ENCODE measurements at regions not wholly inside any gene's neighbourhood (a gene's known extent, or its start where the extent isn't known, plus 50 kb on each side); places are given as distances from the start of the nearest gene placed in this dataset.
"Not testable (repeated sequence)": the region's sequence is repeated elsewhere in the genome, so short reads cannot be mapped to it uniquely, and the experiment has no call there.

DNA sequence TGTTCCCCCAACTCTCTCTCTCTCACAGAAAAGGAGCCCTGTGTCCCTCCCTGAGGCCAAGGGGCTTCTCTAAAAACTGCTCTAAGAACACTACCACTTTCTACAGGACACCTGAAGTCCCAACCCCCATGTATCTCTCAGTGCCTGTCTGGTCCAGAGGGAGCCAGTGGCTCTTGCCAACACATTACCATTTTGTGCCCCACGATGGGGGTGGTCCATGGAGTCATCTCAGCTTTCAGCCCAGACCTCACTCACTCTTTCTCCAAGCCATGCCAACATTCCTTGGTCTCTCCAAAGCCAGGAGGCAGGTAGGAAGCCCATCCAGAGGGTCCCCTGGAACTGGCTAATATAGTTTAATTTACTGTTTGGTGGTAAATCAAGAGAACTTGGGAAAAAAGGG is 962.1 kb upstream of the DEFB115 start:
- DNase-seq (ENCODE audit: low read depth in 2 of 3, low spot score in 2 of 3): not testable (repeated sequence)

GRCh38 chr20:30295967-30296366 is 961.5 kb upstream of the DEFB115 start:
- not testable (repeated sequence) for DNase-seq (ENCODE audit: low read depth in 2 of 3, low spot score in 2 of 3)

DNA sequence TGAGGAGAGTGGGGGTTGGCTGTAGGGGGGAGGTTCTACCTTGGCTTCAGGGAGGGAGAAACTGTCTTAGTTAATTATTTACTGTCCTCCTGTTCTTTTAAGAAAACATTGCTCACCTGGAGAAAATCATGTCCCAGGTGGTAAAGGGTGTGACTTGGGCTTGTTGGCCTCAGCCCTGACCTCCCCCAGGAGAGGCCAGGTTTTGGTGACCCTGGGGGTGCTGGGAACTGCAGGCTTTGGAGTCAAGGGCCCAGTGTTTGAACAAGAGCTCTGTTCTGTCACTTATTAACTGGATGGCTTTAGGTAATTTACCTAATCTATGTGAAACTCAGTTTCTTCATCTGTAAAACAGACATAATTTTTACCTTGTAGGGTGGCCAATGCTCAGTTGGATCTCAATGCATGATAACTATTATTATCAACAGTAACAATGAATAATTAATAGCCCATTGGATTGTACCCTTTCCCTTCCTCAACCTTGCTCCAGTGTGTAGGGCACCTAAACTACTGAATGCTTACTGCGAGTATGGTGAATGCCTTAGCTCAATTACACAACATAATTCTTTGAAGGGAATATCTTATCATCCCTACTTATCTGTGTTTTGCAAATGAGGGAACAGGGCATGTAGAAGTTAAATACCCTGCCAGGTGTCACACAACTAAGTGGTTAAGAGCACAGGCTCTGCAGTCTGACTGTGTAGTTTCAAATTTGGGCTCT is 959.4 kb upstream of the DEFB115 start:
- DNase-seq (ENCODE audit: low read depth in 2 of 3, low spot score in 2 of 3): not testable (repeated sequence)

DNA sequence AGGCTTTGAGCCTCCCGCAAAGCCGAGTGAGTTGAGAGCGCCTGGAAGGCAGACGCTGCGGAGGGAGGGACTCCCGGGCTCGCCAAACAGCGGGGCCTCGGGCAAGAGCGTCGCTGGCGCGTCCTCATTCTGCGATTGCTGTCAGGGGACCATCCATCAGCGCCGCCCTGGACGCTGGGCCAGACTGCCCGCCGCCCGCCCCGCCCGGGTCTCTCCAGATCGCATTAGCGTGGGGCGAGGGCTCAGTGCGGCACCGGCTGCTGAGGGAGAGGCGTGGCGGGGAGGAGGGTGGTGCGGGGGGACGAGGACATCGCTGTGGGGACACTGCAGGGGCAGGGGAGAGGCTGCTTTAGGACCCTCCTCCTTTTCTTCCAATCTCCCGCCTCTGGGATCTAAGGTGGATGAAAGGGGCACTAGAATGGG is 957.2 kb upstream of the DEFB115 start:
- DNase-seq (ENCODE audit: low read depth in 2 of 3, low spot score in 2 of 3): peak in 1 of 3 donors; percentile 5

DNA sequence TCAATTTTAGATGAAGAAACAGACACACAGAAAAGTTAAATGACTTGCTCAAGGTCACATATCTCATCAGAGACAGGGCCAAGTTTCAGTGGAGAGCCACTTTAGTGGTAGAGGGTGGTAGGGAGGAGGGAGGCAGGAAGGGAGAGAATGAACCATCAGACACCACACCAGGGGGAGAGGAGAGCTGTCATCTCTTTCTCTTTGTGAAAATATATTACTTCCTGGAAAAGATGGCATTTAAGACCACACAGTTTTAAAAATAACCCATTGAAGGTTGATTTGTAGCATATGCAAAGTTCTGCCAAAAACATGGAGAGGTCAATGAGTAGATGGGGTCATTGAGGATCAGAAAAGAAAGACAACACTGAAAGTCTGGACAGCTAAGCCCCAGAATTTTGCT is 954.7 kb upstream of the DEFB115 start:
- not testable (repeated sequence) for DNase-seq (ENCODE audit: low read depth in 2 of 3, low spot score in 2 of 3)

GRCh38 chr20:30309938-30310337 is 947.5 kb upstream of the DEFB115 start:
- not testable (repeated sequence) for DNase-seq (ENCODE audit: low read depth in 2 of 3, low spot score in 2 of 3)

DNA sequence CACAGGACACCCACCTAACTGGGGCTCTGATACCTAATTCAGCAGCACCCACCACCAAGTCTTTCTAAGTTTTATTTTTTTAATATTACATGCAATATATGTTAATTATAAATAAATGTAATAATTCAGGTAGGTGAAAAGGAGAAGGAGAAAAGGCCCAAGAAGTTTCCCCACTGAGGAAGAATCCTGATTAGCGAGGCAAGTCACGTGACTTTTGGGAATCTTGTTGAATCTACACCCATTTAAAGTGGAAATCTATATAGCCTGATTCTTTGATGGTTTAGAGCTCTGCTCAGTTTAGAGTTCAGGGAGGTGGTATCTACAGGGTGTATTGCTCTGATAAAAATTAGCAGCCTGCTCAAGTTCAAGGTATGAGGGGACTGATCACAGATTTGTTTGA is 947.1 kb upstream of the DEFB115 start:
- DNase-seq (ENCODE audit: low read depth in 2 of 3, low spot score in 2 of 3): not testable (repeated sequence)

DNA sequence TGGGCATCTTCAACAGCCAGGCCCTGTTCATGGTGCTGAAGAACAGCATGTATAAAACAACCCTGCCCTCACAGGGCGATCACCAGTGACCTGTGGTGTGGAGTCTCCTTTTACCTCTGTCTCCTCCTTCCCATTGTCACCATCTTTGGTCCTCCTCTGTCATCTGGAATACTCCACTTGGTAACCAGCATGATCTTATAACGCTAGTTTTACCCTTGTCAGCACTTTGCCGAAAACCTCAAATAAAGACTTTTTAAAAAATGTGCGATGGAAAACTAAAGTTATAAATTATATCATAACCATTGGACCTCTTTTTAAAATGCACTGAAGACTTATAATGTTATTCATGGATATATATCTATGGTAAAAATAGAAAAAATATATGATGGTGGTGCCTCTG is 945.2 kb upstream of the DEFB115 start:
- DNase-seq (ENCODE audit: low read depth in 2 of 3, low spot score in 2 of 3): not testable (repeated sequence)

- not testable (repeated sequence) for DNase-seq (ENCODE audit: low read depth in 2 of 3, low spot score in 2 of 3)
These were observed 943.8 kb upstream of the DEFB115 start for GRCh38 chr20:30313660-30314059.

DNA sequence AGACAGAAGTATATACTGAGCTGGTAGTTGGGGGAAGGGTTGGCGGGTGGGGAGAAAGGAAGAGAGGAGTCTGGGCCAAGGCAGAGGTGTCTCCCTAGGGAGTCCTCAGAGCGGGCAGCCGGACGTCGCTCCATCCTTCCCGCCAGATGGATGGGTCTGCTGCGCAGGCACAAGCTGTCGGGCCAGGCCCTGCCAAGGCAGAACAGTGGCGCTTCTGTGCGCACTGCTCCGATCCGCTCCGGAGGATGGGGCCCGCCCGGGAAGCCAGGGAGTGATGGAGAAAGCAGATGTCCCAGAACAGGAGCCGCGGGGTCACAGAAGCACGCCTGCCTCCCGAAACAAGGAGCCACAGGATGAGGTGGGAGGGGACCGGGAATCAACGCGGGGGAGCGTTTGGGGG is 941.4 kb upstream of the DEFB115 start:
- not testable (repeated sequence) for DNase-seq (ENCODE audit: low read depth in 2 of 3, low spot score in 2 of 3)

- not testable (repeated sequence) for DNase-seq (ENCODE audit: low read depth in 2 of 3, low spot score in 2 of 3)
These were observed 940.7 kb upstream of the DEFB115 start for GRCh38 chr20:30316532-30317299.

GRCh38 chr20:30333744-30334143 is 923.7 kb upstream of the DEFB115 start:
- DNase-seq (ENCODE audit: low read depth in 2 of 3, low spot score in 2 of 3): not testable (repeated sequence)

- not testable (repeated sequence) for DNase-seq (ENCODE audit: low read depth in 2 of 3, low spot score in 2 of 3)
These were observed 919.9 kb upstream of the DEFB115 start for GRCh38 chr20:30337556-30337955.

- peak in 2 of 3 donors; percentile 9 to 41 for DNase-seq (ENCODE audit: low read depth in 2 of 3, low spot score in 2 of 3)
These were observed 908.5 kb upstream of the DEFB115 start for GRCh38 chr20:30348932-30349331.

- DNase-seq (ENCODE audit: low read depth in 2 of 3, low spot score in 2 of 3): not testable (repeated sequence)
These were observed 900.5 kb upstream of the DEFB115 start for GRCh38 chr20:30356854-30357467.

GRCh38 chr20:30361756-30362155 is 895.7 kb upstream of the DEFB115 start:
- DNase-seq (ENCODE audit: low read depth in 2 of 3, low spot score in 2 of 3): not testable (repeated sequence)

DNA sequence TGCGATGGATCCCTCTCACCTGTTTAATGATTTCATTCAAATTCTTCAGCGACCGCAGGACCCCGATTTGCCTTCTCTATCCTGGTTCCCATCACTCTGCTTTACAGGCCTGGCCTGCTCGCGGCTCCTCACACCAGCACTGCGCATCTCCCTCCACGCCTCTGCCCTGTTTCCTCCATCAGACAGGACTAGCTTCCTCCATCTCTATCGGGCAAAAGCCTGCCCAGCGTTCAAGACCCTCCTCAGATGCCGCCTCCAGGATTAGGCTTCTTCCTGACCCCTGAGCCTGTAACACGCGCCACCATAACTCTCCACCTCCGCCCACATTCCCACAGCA is 881.1 kb upstream of the DEFB115 start:
- not testable (repeated sequence) for DNase-seq (ENCODE audit: low read depth in 2 of 3, low spot score in 2 of 3)

DNA sequence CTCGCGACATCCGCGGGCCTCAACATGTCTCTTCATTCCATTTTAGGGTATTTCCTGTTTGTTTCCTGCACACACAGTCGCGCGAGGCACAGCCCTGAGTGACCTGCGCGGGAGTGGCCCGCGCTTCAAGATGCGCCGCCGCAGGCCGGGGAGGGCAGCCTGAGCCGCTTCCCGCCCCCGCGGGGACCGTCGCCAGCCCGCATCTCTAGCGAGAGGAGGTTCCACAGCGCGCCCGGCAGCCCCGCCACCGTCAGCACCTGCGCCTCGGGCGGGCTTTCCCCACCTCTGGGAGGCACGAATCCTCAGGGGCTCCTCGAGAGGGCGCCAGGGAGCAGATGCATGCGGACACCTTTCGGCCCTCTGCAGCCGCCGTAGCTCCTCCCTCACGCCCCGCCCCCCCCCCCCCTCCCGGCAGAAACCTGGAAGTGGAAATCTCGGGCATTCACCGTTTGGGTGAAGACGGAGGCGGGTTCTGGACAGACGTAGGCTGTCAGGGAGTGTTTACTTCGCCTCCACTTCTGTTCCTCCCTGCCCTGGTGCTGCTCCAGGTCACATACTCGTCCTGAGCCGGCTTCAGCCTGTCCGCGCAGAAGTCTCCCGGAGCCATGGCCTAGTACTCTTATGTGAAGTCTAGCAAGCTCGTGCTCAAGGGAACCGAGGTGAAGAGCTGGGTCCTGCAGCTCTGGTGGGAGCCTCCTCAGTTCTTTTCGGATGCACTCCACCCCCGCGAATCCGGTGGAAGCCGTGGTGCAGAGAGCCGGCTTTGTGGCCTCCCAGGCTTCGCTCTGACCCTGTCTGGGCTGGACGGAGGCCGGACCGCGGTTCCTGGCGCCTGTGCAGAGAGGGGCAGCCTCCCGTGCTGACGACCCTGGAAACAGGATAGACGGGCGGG is 880.5 kb upstream of the DEFB115 start:
- DNase-seq (ENCODE audit: low read depth in 2 of 3, low spot score in 2 of 3): peak; percentile 66 to 89 (median 86)

- not testable (repeated sequence) for DNase-seq (ENCODE audit: low read depth in 2 of 3, low spot score in 2 of 3)
These were observed 879.1 kb upstream of the DEFB115 start for GRCh38 chr20:30378317-30378716.

DNA sequence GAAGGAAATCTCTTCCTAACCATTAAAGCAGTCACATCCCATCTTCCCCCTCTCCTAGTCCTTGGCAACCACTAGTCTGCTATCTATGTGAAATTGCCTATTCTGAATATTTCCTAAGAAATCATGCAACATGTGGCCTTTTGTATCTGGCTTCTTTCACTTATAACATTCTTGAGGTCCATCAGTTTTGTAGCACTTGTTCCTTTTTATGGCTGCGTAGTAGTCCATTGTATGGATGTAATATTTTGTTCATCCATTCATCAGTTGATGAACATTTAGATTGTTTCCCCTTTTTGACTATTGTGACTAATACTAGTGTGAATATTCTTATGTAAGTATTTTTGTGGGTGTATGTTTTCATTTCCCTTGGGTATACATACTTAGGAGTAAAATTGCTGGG is 878.7 kb upstream of the DEFB115 start:
- not testable (repeated sequence) for DNase-seq (ENCODE audit: low read depth in 2 of 3, low spot score in 2 of 3)

Measured in hematopoietic multipotent progenitor cell (in vitro differentiated cells).